Suprapubic skin (tissue), 3 donors: ENCODE measurements at regions not wholly inside any gene's neighbourhood (a gene's known extent, or its start where the extent isn't known, plus 50 kb on each side); places are given as distances from the start of the nearest gene placed in this dataset.

ENCODE experiments used
- POLR2AphosphoS5 ChIP-seq, 3 donors: sonication (generic); formaldehyde crosslinking; IDR thresholded peaks; one replicate each; pipeline ENCODE4 v1.6.1; 2017; ENCODE audit warnings: antibody characterized with exemption in 3 of 3
- TF ChIP-seq, protein P1 (sequence below), 2 donors: fragments of 200-600 bp in 1 of 2; fragments of 450-650 bp in 1 of 2; sonication (generic) in 1 of 2; IDR thresholded peaks; one replicate each; pipeline ENCODE4 v1.5.1; 2016 to 2019; ENCODE audit warnings: antibody characterized with exemption in 2 of 2, mild to moderate bottlenecking in 1 of 2, moderate library complexity in 1 of 2

DNA sequence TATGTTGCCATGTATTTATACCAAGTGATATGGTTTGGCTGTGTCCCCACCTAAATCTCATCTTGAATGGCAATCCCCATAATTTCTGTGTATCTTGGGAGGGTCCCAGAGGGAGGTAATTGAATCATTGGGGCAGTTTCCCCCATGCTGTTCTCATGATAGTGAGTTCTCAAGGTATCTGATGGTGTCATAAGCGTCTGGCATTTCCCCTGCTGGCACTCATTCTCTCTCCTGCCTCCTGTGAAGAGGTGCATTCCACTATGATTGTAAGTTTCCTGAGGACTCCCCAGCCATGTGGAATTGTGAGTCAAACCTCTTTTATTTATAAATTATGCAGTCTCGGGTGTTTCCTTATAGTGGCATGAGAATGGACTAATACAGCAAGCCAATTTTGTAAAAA lies 140.8 kb upstream of the ADAMTSL1 start:
- TF ChIP-seq, protein P1, sequence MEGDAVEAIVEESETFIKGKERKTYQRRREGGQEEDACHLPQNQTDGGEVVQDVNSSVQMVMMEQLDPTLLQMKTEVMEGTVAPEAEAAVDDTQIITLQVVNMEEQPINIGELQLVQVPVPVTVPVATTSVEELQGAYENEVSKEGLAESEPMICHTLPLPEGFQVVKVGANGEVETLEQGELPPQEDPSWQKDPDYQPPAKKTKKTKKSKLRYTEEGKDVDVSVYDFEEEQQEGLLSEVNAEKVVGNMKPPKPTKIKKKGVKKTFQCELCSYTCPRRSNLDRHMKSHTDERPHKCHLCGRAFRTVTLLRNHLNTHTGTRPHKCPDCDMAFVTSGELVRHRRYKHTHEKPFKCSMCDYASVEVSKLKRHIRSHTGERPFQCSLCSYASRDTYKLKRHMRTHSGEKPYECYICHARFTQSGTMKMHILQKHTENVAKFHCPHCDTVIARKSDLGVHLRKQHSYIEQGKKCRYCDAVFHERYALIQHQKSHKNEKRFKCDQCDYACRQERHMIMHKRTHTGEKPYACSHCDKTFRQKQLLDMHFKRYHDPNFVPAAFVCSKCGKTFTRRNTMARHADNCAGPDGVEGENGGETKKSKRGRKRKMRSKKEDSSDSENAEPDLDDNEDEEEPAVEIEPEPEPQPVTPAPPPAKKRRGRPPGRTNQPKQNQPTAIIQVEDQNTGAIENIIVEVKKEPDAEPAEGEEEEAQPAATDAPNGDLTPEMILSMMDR (IDR thresholded peaks at IDR 0.05): no peak
- TF ChIP-seq POLR2AphosphoS5 (IDR thresholded peaks at IDR 0.05): no peak
